Neutrophil (primary cell): ENCODE measurements at regions not wholly inside any gene's neighbourhood (a gene's known extent, or its start where the extent isn't known, plus 50 kb on each side); places are given as distances from the start of the nearest gene placed in this dataset.
"Not testable (repeated sequence)": the region's sequence is repeated elsewhere in the genome, so short reads cannot be mapped to it uniquely, and the experiment has no call there.

Experiments used
- H3K27ac ChIP-seq: fragments of 200-600 bp; sonication (generic); 2 replicates; pipeline ENCODE4 v1.5.1; 2016; ENCODE audit warnings: mild to moderate bottlenecking, moderate library complexity
- H3K27me3 ChIP-seq: fragments of 200-600 bp; sonication (generic); 2 replicates; pipeline ENCODE4 v1.6.0; 2016; ENCODE audit warnings: mild to moderate bottlenecking
- H3K36me3 ChIP-seq: fragments of 200-600 bp; sonication (generic); 2 replicates; pipeline ENCODE4 v1.5.1; 2017
- H3K4me1 ChIP-seq, 2 experiments: fragments of 200-600 bp in 1 of 2; sonication (generic) in 1 of 2; 1 replicate in 1 of 2; 2 replicates in 1 of 2; pipeline versions ENCODE4 v1.5.1 to v1.6.1; 2013 to 2016; ENCODE audit warnings: low read depth in 1 of 2, low read length in 1 of 2, mild to moderate bottlenecking in 1 of 2, moderate library complexity in 1 of 2; ENCODE audit not compliant: control insufficient read depth in 1 of 2, insufficient read depth in 1 of 2
- H3K4me3 ChIP-seq, 2 experiments: fragments of 200-600 bp in 1 of 2; sonication (generic) in 1 of 2; 1 replicate in 1 of 2; 2 replicates in 1 of 2; pipeline ENCODE4 v1.5.1; 2013 to 2016; ENCODE audit warnings: low read depth in 1 of 2, low read length in 1 of 2, mild to moderate bottlenecking in 1 of 2, moderate library complexity in 1 of 2
- H3K9me3 ChIP-seq: fragments of 200-600 bp; sonication (generic); 2 replicates; pipeline ENCODE4 v1.5.1; 2016
- TF ChIP-seq, protein P1 (sequence below): fragments of 200-600 bp; sonication (generic); IDR thresholded peaks from 2 replicates; pipeline ENCODE4 v1.5.1; 2016; ENCODE audit warnings: antibody characterized with exemption

DNA sequence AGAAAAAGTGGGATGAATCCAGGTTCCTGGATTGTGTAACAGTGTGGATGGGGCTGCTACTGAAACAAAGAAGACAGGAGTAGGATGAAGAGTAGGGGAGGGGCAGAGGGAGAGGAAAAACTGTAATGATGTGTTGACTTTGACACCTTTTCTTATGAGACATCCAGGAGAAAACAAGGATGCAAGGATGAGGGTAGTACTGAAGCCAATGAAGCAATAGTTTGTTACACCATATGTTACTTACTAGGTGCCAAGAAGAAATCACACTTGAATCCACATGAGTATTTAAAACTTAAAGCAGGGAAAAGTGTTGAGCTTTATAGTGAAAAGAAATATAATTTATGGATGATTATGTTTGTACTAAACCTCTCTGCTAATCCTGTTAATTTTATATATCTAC is 420.6 kb downstream of the ARL4A start:
- no peaks in the 10 kb centered on the region for H3K27me3 ChIP-seq
- no peak overlapping the region for H3K4me3 ChIP-seq
- H3K36me3 ChIP-seq, result no peaks in the 10 kb centered on the region
- no peak overlapping the region for H3K27ac ChIP-seq
- H3K4me1 ChIP-seq, result peaks cover 22 to 24% of the 10 kb centered on the region in 2 experiments
- H3K9me3 ChIP-seq, result no peaks in the 10 kb centered on the region
- TF ChIP-seq, protein P1, sequence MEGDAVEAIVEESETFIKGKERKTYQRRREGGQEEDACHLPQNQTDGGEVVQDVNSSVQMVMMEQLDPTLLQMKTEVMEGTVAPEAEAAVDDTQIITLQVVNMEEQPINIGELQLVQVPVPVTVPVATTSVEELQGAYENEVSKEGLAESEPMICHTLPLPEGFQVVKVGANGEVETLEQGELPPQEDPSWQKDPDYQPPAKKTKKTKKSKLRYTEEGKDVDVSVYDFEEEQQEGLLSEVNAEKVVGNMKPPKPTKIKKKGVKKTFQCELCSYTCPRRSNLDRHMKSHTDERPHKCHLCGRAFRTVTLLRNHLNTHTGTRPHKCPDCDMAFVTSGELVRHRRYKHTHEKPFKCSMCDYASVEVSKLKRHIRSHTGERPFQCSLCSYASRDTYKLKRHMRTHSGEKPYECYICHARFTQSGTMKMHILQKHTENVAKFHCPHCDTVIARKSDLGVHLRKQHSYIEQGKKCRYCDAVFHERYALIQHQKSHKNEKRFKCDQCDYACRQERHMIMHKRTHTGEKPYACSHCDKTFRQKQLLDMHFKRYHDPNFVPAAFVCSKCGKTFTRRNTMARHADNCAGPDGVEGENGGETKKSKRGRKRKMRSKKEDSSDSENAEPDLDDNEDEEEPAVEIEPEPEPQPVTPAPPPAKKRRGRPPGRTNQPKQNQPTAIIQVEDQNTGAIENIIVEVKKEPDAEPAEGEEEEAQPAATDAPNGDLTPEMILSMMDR, result no peak

DNA sequence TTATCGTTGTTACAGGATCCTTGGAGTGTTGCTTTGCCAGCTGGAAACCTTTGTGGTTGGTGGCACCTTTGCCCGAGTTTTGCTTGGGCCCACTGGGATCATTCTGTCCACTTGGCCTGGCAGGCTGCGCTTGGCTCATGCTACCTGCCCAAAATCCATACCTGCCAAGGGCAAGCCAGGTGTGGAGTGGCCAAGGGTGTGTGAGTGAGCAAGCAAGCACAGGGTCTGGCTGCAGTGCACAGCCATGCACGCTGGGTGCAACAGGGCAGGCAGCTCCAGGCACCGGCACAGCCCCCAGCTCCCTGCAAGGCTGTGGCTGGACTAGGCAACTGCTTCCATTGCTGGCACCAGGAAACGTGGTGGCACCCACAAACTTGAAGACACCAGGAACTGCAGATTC is 421.8 kb downstream of the ARL4A start:
- Histone ChIP-seq H3K27me3 (no peaks in the 10 kb centered on the region), H3K4me1 (peaks cover 16 to 17% of the 10 kb centered on the region in 2 experiments), H3K36me3 (no peaks in the 10 kb centered on the region), H3K4me3 (no peak overlapping the region), H3K9me3 (no peaks in the 10 kb centered on the region), H3K27ac (no peak overlapping the region)
- TF ChIP-seq, protein P1, result no peak

DNA sequence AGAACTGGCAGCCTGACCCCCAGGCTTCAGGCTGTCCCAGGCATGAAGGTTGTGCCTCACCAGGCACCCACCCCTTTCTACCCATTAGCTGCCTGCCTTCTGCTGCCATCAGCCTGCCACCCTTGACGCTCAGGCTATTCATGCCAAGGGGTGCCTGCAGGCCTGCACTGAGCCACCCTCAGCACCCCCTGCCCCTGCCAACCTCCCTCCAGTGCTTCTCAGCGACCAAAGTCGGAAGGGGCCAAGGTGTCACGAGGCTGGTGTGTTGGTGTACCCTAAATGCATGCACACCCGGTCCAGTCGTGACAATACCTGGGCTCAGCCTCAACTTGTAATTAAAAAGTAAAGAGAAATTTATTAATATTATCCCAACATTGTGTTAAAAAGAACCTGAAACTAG is 422.7 kb downstream of the ARL4A start:
- H3K36me3 ChIP-seq, result no peaks in the 10 kb centered on the region
- no peaks in the 10 kb centered on the region for H3K27me3 ChIP-seq
- H3K4me1 ChIP-seq, result peaks cover 7 to 9% of the 10 kb centered on the region in 2 experiments
- TF ChIP-seq, protein P1, result no peak
- H3K27ac ChIP-seq, result no peak overlapping the region
- no peak overlapping the region for H3K4me3 ChIP-seq
- no peaks in the 10 kb centered on the region for H3K9me3 ChIP-seq

DNA sequence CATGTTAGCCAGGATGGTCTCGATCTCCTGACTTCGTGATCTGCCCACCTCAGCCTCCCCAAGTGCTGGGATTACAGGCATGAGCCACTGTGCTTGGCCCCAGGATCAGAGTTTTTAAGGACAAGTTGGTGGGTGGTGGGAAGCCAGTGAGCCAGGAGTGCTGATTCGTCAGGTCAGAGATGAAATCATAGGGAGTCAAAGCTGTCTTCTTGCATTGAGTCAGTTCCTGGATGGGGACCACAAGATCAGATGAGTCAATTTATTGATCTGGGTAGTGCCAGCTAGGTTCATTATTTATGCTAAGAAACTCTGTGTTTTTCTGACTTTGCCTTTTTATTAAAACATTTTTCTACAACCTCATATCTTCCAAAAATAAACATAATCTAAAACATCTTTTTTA is 423.8 kb downstream of the ARL4A start:
- no peaks in the 10 kb centered on the region for H3K4me1 ChIP-seq
- H3K27me3 ChIP-seq, result no peaks in the 10 kb centered on the region

DNA sequence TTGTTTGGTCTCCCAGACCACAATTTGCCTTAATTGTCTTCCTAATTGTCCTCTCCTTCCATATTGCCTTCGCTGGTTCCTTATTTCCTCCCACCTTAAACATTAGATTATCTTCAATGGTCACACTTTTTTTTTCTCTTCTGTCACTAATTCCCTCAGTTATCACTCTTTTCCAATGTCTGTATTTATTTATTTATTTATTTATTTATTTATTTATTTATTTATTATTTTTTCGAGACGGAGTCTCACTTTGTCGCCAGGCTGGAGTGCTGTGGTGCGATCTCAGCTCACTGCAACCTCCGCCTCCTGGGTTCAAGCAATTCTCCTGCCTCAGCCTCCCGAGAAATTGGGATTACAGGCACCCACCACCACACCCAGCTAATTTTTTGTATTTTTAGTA is 426.8 kb downstream of the ARL4A start:
- H3K4me1 ChIP-seq, H3K27ac ChIP-seq, H3K27me3 ChIP-seq, H3K4me3 ChIP-seq, H3K36me3 ChIP-seq, H3K9me3 ChIP-seq: not testable (repeated sequence)

More for the DNA sequence above, 423.8 kb downstream of the ARL4A start:
- Histone ChIP-seq H3K4me3 (no peak overlapping the region), H3K36me3 (no peaks in the 10 kb centered on the region), H3K9me3 (no peaks in the 10 kb centered on the region), H3K27ac (no peak overlapping the region)
- TF ChIP-seq, protein P1, result no peak

DNA sequence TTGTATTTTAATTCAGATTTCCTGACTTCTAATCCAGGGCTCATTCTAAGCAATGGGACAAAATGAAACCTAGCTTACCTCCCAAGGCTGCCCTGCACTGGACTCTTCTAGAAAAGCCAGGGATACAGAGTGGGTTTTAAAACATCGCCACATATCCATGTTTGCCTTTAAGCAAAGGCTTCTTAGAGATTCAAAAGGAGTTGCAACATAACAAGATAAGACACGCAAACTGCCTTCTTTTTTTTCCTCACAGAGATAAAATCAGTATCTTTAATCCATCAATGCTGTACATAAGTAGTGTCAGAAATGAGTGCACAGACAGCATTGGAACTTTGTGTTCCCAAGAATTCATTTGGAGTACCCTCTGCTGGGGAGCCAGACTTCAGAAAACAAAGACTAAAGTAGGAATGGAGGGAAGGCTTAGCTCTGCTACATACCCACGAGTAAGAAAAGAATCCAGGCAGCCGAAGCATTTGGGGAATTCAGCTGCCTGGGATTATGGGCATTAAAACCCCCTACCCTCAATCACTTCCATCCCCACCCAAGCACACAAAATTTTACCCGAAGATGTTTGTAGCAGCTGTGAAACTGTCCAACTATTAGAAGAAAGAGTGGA is 427.8 kb downstream of the ARL4A start:
- no peak overlapping the region for H3K27ac ChIP-seq
- TF ChIP-seq, protein P1, result no peak
- no peaks in the 10 kb centered on the region for H3K9me3 ChIP-seq
- H3K36me3 ChIP-seq, result no peaks in the 10 kb centered on the region
- H3K4me3 ChIP-seq, result no peak overlapping the region
- H3K27me3 ChIP-seq, result no peaks in the 10 kb centered on the region
- no peaks in the 10 kb centered on the region for H3K4me1 ChIP-seq
